ENCODE measurements at regions not wholly inside any gene's neighbourhood (a gene's known extent, or its start where the extent isn't known, plus 50 kb on each side); places are given as distances from the start of the nearest gene placed in this dataset.

GRCh38 chr4:12359420-12359819, 930.7 kb upstream of the HS3ST1 start:
- TF ChIP-seq SMC3 (IDR thresholded peaks at IDR 0.05; ENCODE audit: low read depth, low read length) (no peak), CHD2 (IDR thresholded peaks at IDR 0.05; ENCODE audit: low read length, partially characterized antibody) (no peak), MXI1 (IDR thresholded peaks at IDR 0.05; ENCODE audit: low read depth, low read length) (no peak), POLR2AphosphoS5 (IDR thresholded peaks at IDR 0.05; ENCODE audit: low read depth, low read length) (no peak), NRF1 (IDR thresholded peaks at IDR 0.05; ENCODE audit: low read depth, low read length) (no peak), CTCF (IDR thresholded peaks at IDR 0.05) (no peak)
